Mammary epithelial cell (primary cell): ENCODE measurements at regions not wholly inside any gene's neighbourhood (a gene's known extent, or its start where the extent isn't known, plus 50 kb on each side); places are given as distances from the start of the nearest gene placed in this dataset.

Experiments used
- CTCF ChIP-seq, 2 donors: IDR thresholded peaks in 1 of 2; conservative IDR thresholded peaks in 1 of 2; 2 replicates each; pipeline ENCODE4 v1.5.1; 2011 to 2012; ENCODE audit warnings: inconsistent platforms in 2 of 2, low read length in 2 of 2, mild to moderate bottlenecking in 2 of 2, control low read depth in 1 of 2, low read depth in 1 of 2; ENCODE audit not compliant: insufficient read depth in 1 of 2; ENCODE audit errors: extremely low read depth in 1 of 2
- EZH2 ChIP-seq: IDR thresholded peaks from 2 replicates; pipeline ENCODE4 v1.6.1; 2012; ENCODE audit warnings: low read length, inconsistent platforms, borderline replicate concordance

GRCh38 chr12:107586256-107586970 lies 99.2 kb upstream of the PWP1 start:
- TF ChIP-seq CTCF (conservative IDR thresholded peaks at IDR 0.05 in 1 of 2, IDR thresholded peaks at IDR 0.05 in 1 of 2; ENCODE audit: extremely low read depth in 1 of 2, insufficient read depth in 1 of 2, low read depth in 1 of 2, low read length in 2 of 2), result no peak
- no peak for TF ChIP-seq EZH2
